ENCODE measurements at regions not wholly inside any gene's neighbourhood (a gene's known extent, or its start where the extent isn't known, plus 50 kb on each side); places are given as distances from the start of the nearest gene placed in this dataset.

GRCh38 chr9:80679916-80680315, 1009.4 kb downstream of the TLE1 start:
- Mint-ChIP-seq H3K9me3 (no peaks in the 10 kb centered on the region), H3K4me3 (no peak overlapping the region)
- H4K8ac ChIP-seq (replicated peaks; ENCODE audit: insufficient read length, low read depth, low read length), result no peak overlapping the region

More at GRCh38 chr9:80679916-80680315, 1009.4 kb downstream of the TLE1 start:
- Histone ChIP-seq H2BK12ac (ENCODE audit: insufficient read length, low read depth, low read length) (no peak overlapping the region), H3K27ac (ENCODE audit: insufficient read length, low read depth, low read length) (no peak overlapping the region), H3K9me3 (ENCODE audit: control insufficient read depth, low read depth, low read length) (no peaks in the 10 kb centered on the region), H3K18ac (ENCODE audit: insufficient read length, low read depth, low read length) (no peak overlapping the region), H3K4ac (ENCODE audit: low read depth, low read length) (no peak overlapping the region), H2BK120ac (ENCODE audit: low read depth, low read length, poor library complexity, severe bottlenecking) (no peak overlapping the region), H2BK20ac (ENCODE audit: low read depth, low read length, poor library complexity, severe bottlenecking) (no peak overlapping the region), H3K56ac (ENCODE audit: insufficient read length, low read depth, low read length) (no peak overlapping the region), H3K79me2 (ENCODE audit: insufficient read depth, low read length) (no peaks in the 10 kb centered on the region), H3K79me1 (ENCODE audit: insufficient read depth, low read depth, low read length, poor library complexity, severe bottlenecking) (no peaks in the 10 kb centered on the region), H3K4me2 (ENCODE audit: insufficient read depth, insufficient read length, low read length) (no peak overlapping the region), H4K91ac (ENCODE audit: insufficient read length, low read depth, low read length) (no peak overlapping the region), H3K4me1 (ENCODE audit: insufficient read depth, low read length) (no peaks in the 10 kb centered on the region), H3K23me2 (ENCODE audit: insufficient read length, low read depth, low read length, poor library complexity, severe bottlenecking) (no peaks in the 10 kb centered on the region), H4K5ac (ENCODE audit: insufficient read length, low read depth, low read length) (no peak overlapping the region), H3T11ph (ENCODE audit: low read length) (no peak overlapping the region), H3K23ac (ENCODE audit: insufficient read length, low read depth, low read length) (no peak overlapping the region), H3K27me3 (ENCODE audit: insufficient read depth, low read length) (no peaks in the 10 kb centered on the region), H2AFZ (ENCODE audit: low read length) (no peak overlapping the region), H4K20me1 (ENCODE audit: control insufficient read depth, insufficient read depth, insufficient read length) (no peaks in the 10 kb centered on the region), H3K14ac (ENCODE audit: insufficient read depth, low read length) (no peak overlapping the region), H2BK5ac (ENCODE audit: insufficient read length, low read length) (no peak overlapping the region), H2BK15ac (ENCODE audit: low read depth, low read length) (no peak overlapping the region), H2AK5ac (ENCODE audit: insufficient read length, low read length) (no peak overlapping the region), H3K9ac (ENCODE audit: extremely low read depth, insufficient read length, low read length) (no peak overlapping the region)
- H3K27me3 Mint-ChIP-seq (ENCODE audit: low read depth), result no peaks in the 10 kb centered on the region
- TF ChIP-seq CTCF (conservative IDR thresholded peaks at IDR 0.05), result no peak
- H3K4me1 Mint-ChIP-seq, result no peaks in the 10 kb centered on the region
- no peak overlapping the region for H3K27ac Mint-ChIP-seq
- no peak for DNase-seq
- no peaks in the 10 kb centered on the region for H3K36me3 Mint-ChIP-seq (ENCODE audit: insufficient read depth in 1 of 3, low read depth in 3 of 3)

All from H9 (cell line).